ENCODE measurements at regions not wholly inside any gene's neighbourhood (a gene's known extent, or its start where the extent isn't known, plus 50 kb on each side); places are given as distances from the start of the nearest gene placed in this dataset.

DNA sequence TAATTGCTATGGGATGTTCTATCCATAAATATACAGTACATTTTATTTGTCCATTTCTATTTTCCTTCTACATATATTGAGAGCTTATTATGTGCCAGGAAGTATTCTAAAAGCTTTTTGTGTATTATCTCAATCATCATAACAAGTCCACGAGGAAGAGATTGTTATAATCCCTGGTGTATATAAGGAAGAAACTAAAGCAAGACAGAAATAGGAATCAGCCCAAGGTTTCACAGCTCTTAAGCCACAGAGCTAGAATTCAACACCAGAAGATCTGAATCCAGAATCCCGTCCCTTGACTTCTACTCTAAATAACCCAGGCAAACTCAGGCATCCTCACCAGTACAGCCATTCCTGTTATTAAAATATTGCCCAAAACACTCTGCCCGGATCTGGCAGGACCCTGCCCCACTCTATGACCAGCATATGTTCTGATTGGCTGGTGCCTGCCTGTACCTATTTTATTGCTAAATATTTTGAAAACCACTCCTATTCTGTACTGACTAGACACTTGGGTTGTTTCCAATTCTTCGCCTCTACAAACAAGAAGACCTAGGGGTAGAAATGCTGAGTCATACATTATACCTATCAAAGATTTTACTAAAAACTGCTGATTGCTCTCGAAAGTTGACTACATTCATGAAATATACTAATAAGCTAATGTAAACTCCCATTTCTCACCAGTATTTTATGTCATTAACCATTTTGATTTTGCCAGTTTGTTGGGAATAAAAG lies 297.4 kb downstream of the ENC1 start:
- no peak for DNase-seq (ENCODE audit: low read depth)

GRCh38 chr5:74342182-74342581 lies 298.3 kb downstream of the ENC1 start:
- no peak for DNase-seq (ENCODE audit: low read depth)

- DNase-seq (ENCODE audit: low read depth) = no peak
These were observed 299.3 kb downstream of the ENC1 start for GRCh38 chr5:74341221-74341620.

- no peak for DNase-seq (ENCODE audit: low read depth)
These were observed 300.1 kb downstream of the ENC1 start for GRCh38 chr5:74340476-74340875.

DNA sequence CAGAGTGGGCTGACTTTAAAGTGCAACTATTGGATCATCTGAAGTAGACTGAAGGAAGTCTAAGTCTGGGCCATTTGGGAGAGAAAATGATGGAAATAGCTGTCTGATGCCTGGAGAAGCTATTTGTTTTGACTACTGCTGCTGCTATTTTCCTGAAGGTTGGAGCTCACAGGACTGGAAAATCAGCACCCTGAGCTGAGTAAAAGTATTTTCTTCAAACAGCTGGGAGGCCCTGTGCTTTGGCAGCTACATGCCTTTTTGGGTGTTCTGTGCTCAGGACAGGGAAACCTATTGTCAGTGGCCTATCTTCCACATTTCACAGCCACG lies 302.6 kb downstream of the ENC1 start:
- no peak for DNase-seq (ENCODE audit: low read depth)

DNA sequence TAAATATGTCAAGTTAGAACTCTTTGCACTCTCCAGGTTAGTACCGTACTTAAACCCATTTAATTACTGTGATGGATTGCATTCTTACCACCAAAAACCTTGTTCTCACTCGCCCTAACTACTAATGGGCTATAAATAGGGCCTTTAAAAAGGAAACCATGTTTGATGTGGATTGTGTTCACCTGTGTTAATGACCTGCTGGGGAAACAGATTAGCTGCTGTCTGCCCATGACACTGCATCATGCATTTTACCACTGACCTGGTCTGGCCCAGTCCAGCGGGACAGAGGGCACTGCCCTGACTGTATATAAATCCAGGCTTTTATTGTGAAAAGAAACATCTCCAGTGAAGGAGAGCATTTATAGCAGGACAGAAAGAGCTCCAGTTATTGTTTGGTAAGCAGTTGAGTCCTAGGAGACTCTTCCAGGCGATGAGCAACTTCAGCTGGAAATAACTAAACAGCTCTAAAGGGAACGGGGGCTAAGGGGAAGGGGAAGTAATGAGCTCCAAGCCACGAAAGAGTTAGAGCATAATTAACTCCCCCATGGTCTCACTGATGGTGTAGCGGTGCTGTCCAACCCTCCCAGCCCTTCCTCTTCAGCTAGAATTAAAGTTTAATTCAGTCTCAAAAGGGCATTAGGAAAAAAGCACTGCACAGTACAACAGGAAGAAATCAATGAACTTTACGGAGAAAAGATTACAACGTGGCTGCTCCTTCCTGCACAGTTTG lies 303.1 kb downstream of the ENC1 start:
- no peak for DNase-seq (ENCODE audit: low read depth)

GRCh38 chr5:74336297-74336696 lies 304.2 kb downstream of the ENC1 start:
- no peak for DNase-seq (ENCODE audit: low read depth)

- no peak for DNase-seq (ENCODE audit: low read depth)
These were observed 305.7 kb downstream of the ENC1 start for GRCh38 chr5:74334762-74335384.

GRCh38 chr5:74334062-74334761 lies 306.3 kb downstream of the ENC1 start:
- no peak for DNase-seq (ENCODE audit: low read depth)

DNA sequence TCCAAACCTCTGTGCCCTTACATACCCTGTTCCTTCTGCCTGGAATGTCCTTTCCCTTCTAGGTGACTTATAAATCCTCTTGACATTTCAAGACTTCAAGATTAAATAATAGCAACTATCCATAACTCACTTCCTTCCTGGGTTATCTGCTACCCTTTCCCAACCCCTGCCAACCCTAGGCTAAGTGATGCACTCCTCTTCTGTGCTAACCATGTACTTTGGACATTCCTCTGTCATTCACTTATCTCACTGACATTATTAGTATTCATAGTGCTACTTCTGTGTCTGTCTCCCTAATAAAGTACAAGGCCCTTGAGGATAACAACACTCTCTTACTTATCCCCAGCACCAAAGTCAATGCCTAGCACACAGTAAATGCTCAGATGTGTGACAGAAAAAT lies 307.1 kb downstream of the ENC1 start:
- no peak for DNase-seq (ENCODE audit: low read depth)

DNA sequence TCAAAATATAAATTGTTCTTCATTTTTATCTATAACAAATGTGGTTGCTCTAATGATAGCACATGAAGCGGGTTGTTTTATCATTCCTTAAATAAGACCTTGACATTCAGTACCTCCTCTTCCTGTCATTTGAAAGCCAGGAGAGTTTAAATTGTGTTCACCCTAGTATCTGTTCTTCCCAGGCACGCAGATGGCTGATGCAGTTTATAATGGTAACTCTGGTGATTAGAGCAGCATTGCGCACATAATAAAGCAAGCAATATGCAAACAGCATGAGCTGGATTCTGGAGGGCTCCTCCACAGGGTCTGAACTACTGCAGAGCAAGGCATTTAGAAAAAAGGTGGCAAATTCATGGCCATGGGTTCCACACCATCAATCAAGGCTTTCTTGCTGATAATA lies 307.8 kb downstream of the ENC1 start:
- DNase-seq (ENCODE audit: low read depth) = no peak

DNA sequence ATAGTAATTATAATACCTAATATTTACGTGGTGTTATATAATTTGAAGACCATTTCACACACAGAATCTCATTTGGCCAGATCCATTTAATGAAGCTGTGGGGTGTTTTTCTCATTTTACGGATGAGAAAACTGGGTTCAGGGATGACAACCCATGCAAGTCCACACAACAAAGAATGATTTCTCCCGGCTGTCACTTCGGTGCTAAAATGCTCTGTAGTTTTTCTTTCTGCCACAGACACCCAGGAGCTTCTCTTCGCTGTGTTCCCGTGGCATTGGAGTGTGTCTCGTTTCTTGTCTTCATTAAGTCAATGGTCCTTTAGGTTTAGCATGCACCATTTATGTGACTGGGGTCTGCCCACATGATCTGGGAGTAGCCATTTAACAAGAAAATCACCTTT lies 308.5 kb downstream of the ENC1 start:
- DNase-seq (ENCODE audit: low read depth) = no peak

GRCh38 chr5:74328221-74328630 lies 312.3 kb downstream of the ENC1 start:
- no peak for DNase-seq (ENCODE audit: low read depth)

- DNase-seq (ENCODE audit: low read depth) = no peak
These were observed 313.2 kb downstream of the ENC1 start for GRCh38 chr5:74327339-74327685.

DNA sequence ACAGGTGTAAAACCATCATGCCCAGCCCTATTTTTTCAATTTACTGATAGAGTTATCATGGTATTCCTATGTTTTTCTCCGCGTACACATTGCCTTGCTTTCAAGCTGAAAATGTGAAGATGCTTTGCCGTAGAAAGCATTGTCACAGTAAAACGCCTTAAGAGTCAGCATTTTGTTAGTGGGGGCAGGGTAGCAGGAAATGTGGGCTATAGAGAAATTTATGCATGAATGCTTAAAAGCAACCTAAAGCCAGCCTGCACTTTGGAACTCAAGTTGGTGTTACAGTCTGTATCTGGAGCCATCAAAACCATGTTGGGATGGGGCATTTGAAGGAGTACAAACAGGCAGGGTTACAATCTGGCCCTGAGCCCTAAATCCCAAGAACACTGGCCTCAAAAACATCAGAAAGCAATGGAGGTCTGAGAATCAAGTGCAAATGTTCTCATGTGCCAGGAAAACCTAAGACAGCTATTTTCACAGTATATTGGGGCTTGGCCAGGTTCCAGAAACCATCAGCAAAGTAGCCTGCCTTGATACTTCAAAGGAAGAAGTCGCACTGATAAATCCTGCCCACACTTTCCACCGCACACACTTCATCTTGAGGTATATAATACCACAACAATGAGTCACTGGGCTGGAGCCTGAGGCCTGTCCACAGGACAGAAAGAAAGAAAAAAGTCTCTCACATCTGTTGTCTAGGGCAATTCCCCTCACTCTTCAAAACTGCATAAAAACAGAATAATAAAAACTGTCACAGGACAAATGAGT lies 313.8 kb downstream of the ENC1 start:
- peak; percentile 77 for DNase-seq (ENCODE audit: low read depth)

DNA sequence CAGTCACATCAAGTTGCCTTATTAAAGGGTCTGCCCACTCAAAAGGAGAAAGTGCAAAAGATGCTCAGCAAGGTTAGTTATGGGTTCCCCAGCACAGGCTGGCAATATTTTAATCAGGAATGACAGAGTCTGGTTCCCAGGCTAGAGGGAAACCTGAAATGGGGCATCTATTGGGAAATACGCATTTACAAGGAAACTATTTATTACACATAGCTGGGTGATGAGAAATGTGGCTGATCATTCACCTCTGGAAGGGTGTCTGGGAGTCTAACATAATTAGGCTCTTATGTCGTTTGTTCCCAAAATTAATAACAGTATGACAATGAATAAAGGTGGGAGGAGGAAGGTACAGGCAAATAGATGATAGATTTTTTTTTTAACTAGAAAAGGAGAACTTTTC lies 314.7 kb downstream of the ENC1 start:
- no peak for DNase-seq (ENCODE audit: low read depth)

GRCh38 chr5:74324556-74324955 lies 316.0 kb downstream of the ENC1 start:
- no peak for DNase-seq (ENCODE audit: low read depth)

DNA sequence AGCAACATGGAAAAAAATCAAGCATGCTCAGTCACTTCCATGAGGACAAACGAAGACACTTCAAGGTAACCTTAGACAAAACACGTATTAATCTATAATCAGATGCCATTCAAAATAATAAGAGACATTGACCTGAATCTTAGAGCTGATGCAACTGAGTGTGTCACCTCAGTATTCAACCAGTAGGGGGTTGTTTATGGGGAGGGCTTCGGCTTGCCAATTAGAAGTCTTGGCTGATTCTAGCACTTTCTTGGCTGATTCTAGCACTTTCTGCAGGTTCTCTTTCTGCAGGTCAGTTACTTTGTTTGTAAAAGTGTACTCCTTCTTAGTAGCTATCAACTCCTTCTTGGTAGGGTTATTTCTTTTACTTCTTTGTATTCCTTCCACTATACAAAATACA lies 317.6 kb downstream of the ENC1 start:
- DNase-seq (ENCODE audit: low read depth) = no peak

DNA sequence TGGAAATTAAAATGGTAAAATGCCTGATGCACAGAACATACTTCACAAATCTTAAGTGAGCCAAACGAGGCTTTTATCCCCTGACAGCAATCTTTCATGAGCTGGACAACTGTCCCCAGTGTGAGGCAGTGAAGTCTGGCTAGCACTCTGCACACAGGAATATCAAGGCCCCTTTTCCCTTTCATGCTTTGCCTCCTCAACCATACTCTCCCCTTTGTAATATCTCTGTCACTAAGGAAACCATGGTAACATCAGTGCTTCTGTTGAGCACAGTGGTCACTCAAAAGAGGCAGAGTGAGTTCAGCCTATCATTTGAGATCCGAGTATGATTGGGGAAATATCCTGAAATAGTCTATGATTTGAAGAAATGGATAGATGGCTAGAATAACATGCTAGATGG lies 318.3 kb downstream of the ENC1 start:
- DNase-seq (ENCODE audit: low read depth) = no peak

DNA sequence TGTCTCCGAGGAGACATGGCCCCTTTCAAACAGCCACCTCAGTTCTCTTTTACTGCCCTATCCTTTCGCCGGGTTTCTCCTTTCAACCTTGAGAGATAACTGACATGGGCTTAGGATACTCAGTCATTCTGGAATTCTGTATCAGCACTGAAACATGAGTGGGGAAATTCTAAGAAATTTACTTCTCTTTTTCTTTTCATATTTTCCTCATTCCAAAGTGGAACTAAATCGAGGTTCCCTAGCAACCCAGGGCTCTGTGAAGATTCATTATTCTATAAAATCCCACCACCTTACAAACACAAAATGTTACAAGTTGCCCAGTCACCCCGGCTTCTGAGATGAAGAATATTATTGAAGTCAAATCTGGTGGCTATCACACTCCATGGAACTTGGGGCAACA lies 319.2 kb downstream of the ENC1 start:
- DNase-seq (ENCODE audit: low read depth) = no peak

- DNase-seq (ENCODE audit: low read depth) = no peak
These were observed 320.0 kb downstream of the ENC1 start for GRCh38 chr5:74320526-74320925.

DNA sequence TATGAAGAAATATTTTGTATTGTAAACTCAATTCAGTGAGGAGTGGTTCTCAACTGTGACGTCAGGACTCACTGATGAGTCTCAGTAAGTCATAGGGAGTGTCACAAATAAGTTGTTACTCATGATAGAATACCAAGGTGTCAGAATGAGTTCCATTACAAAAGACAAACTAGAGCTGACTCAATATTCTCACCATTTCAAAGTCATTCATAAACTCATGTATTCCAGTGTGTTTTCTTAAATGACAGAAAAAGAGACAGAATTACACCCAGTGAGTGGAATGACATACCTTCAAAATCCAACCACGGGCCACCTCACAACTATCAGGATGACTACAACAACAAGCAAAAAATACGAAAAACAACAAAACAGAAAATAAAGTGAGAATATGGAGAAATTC lies 321.5 kb downstream of the ENC1 start:
- no peak for DNase-seq (ENCODE audit: low read depth)

All from HS-27A (cell line).